Chondrocyte (in vitro differentiated cells): ENCODE measurements at regions not wholly inside any gene's neighbourhood (a gene's known extent, or its start where the extent isn't known, plus 50 kb on each side); places are given as distances from the start of the nearest gene placed in this dataset.
"Not testable (repeated sequence)": the region's sequence is repeated elsewhere in the genome, so short reads cannot be mapped to it uniquely, and the experiment has no call there.

Source experiments
- DNase-seq: peaks from one replicate; pipeline ENCODE4 v3.0.0; 2021; ENCODE audit warnings: mixed read lengths, low spot score
- H3K27ac Mint-ChIP-seq: one replicate; pipeline ENCODE4 v1.8.0; 2021; ENCODE audit warnings: mild to moderate bottlenecking, moderate library complexity, mixed read lengths; ENCODE audit not compliant: unreplicated experiment
- H3K27me3 Mint-ChIP-seq: 2 replicates; pipeline ENCODE4 v1.8.0; 2021; ENCODE audit warnings: low read depth, mixed read lengths
- H3K36me3 Mint-ChIP-seq: 2 replicates; pipeline ENCODE4 v1.8.0; 2021; ENCODE audit warnings: low read depth, mixed read lengths
- H3K4me1 Mint-ChIP-seq: 2 replicates; pipeline ENCODE4 v1.8.0; 2021; ENCODE audit warnings: low read depth, mild to moderate bottlenecking, mixed read lengths
- H3K4me3 Mint-ChIP-seq: one replicate; pipeline ENCODE4 v1.8.0; 2021; ENCODE audit warnings: mild to moderate bottlenecking, moderate library complexity, mixed read lengths; ENCODE audit not compliant: unreplicated experiment
- H3K9me3 Mint-ChIP-seq: 2 replicates; pipeline ENCODE4 v1.8.0; 2021; ENCODE audit warnings: low read depth, mixed read lengths
- TF ChIP-seq, protein P1 (sequence below): fragments of 200-600 bp; sonication (generic); IDR thresholded peaks from 2 replicates; pipeline ENCODE4 v1.5.0; 2021; ENCODE audit warnings: antibody characterized with exemption, mild to moderate bottlenecking, moderate library complexity

DNA sequence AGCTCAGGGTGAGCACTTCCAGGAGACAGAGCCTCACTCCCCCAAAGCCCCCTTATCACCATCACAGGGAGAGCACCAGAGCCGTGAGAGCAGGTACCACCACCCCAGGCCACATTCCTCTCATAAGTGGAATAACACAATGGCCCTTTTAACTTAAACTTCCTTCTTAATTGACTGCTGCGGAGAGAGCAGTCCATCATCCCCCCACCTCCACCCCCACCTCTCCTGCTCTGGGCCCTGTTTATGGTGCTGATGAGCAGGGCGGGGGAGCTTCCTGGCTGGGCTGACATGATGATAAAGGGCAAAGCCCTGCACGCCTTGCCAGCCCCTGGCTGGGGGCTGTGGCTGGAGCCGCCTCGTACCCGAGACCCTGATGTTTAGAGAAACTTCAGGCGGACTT is 81.4 kb upstream of the PODXL start:
- DNase-seq = no peak

DNA sequence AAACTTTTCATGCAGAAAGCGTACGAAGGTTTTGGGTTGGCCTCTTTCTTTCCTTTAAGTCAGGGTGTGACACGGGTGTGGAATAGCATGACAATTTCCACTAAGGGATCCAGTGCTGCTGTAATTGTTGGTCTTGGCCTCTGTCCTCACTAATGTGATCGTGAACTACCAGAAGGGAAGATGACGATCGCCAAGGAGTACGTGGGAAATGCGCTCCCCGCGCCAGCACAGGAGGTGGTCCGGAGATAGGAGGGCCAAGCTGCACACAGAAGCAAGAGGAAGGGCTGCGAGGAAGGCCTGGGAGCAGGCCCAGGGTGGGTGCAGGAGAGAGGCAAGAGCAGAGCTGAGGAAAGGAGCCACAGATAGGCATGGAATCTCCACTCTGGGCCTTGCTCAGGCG is 79.7 kb upstream of the PODXL start:
- DNase-seq = no peak
- H3K4me1 Mint-ChIP-seq = peaks cover 23% of the 10 kb centered on the region
- H3K4me3 Mint-ChIP-seq = no peak overlapping the region
- TF ChIP-seq, protein P1, sequence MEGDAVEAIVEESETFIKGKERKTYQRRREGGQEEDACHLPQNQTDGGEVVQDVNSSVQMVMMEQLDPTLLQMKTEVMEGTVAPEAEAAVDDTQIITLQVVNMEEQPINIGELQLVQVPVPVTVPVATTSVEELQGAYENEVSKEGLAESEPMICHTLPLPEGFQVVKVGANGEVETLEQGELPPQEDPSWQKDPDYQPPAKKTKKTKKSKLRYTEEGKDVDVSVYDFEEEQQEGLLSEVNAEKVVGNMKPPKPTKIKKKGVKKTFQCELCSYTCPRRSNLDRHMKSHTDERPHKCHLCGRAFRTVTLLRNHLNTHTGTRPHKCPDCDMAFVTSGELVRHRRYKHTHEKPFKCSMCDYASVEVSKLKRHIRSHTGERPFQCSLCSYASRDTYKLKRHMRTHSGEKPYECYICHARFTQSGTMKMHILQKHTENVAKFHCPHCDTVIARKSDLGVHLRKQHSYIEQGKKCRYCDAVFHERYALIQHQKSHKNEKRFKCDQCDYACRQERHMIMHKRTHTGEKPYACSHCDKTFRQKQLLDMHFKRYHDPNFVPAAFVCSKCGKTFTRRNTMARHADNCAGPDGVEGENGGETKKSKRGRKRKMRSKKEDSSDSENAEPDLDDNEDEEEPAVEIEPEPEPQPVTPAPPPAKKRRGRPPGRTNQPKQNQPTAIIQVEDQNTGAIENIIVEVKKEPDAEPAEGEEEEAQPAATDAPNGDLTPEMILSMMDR = no peak
- no peaks in the 10 kb centered on the region for H3K9me3 Mint-ChIP-seq
- H3K27me3 Mint-ChIP-seq = no peaks in the 10 kb centered on the region
- H3K36me3 Mint-ChIP-seq = no peaks in the 10 kb centered on the region
- H3K27ac Mint-ChIP-seq = no peak overlapping the region

More for the DNA sequence above, 81.4 kb upstream of the PODXL start:
- Mint-ChIP-seq H3K9me3 (no peaks in the 10 kb centered on the region), H3K27ac (no peak overlapping the region), H3K27me3 (no peaks in the 10 kb centered on the region), H3K36me3 (no peaks in the 10 kb centered on the region), H3K4me3 (no peak overlapping the region), H3K4me1 (peaks cover 27% of the 10 kb centered on the region)
- TF ChIP-seq, protein P1 = no peak

- peak overlapping the region; percentile 89 for H3K27ac Mint-ChIP-seq
Measured at GRCh38 chr7:131634197-131634596, 77.8 kb upstream of the PODXL start.

DNA sequence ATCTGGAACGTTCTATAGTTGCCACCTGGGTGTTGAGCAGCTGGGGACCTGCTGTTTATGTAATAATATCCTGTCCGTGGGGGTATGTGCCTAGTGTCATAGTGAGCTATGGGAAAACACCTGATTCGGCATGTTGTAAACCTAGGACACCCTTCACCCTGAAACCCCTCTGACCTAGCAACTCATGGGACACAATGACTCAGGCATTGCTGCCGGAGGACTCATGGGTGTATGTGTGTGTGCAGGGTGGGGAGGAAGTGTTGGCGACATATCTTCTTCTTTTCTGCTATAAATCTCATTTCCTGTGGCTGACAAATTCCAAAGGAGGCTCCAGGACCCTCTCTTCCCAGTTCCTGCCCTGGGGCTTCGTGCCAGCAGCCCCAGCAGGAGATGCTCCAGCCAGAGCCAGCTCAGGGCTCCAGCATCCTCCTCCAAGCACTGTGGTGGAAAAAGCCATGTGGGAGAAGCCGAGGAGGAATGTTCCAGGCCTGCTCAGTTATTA is 77.0 kb upstream of the PODXL start:
- peaks cover 41% of the 10 kb centered on the region for H3K4me1 Mint-ChIP-seq
- H3K36me3 Mint-ChIP-seq = no peaks in the 10 kb centered on the region
- no peak for DNase-seq
- no peaks in the 10 kb centered on the region for H3K27me3 Mint-ChIP-seq
- TF ChIP-seq, protein P1 = no peak
- peak overlapping the region; percentile 89 for H3K27ac Mint-ChIP-seq
- H3K9me3 Mint-ChIP-seq = no peaks in the 10 kb centered on the region
- H3K4me3 Mint-ChIP-seq = no peak overlapping the region

More at GRCh38 chr7:131634197-131634596, 77.8 kb upstream of the PODXL start:
- H3K9me3 Mint-ChIP-seq, DNase-seq, H3K4me3 Mint-ChIP-seq, H3K27me3 Mint-ChIP-seq, H3K36me3 Mint-ChIP-seq: not testable (repeated sequence)
- peaks cover 33% of the 10 kb centered on the region for H3K4me1 Mint-ChIP-seq

GRCh38 chr7:131630427-131630826 is 74.0 kb upstream of the PODXL start:
- H3K27ac Mint-ChIP-seq = no peak overlapping the region
- no peaks in the 10 kb centered on the region for H3K36me3 Mint-ChIP-seq
- no peak for DNase-seq

More at GRCh38 chr7:131630427-131630826, 74.0 kb upstream of the PODXL start:
- Mint-ChIP-seq H3K4me1 (peaks cover 63% of the 10 kb centered on the region), H3K4me3 (no peak overlapping the region), H3K27me3 (no peaks in the 10 kb centered on the region), H3K9me3 (no peaks in the 10 kb centered on the region)
- TF ChIP-seq, protein P1 = no peak
